ENCODE measurements at regions not wholly inside any gene's neighbourhood (a gene's known extent, or its start where the extent isn't known, plus 50 kb on each side); places are given as distances from the start of the nearest gene placed in this dataset.
A peak's percentile ranks its signal among the peaks of the same experiment; 100 is the strongest.

GRCh38 chr2:16139663-16140615 lies 199.6 kb downstream of the MYCN start:
- ATAC-seq (peak; percentile 46), DNase-seq (no peak)
- intact Hi-C loops (cut with DNase I, micrococcal nuclease), result no loop called here

GRCh38 chr2:16138811-16139662 lies 198.7 kb downstream of the MYCN start:
- DNase-seq (no peak), ATAC-seq (no peak)
- intact Hi-C loops (cut with DNase I, micrococcal nuclease), result no loop called here

GRCh38 chr2:16137080-16137755 lies 196.9 kb downstream of the MYCN start:
- ATAC-seq (peak; percentile 87), DNase-seq (no peak)
- intact Hi-C loops (cut with DNase I, micrococcal nuclease), result no loop called here

GRCh38 chr2:16136461-16137035 lies 196.2 kb downstream of the MYCN start:
- ATAC-seq (no peak), DNase-seq (no peak)
- intact Hi-C loops (cut with DNase I, micrococcal nuclease), result no loop called here

- intact Hi-C loops (cut with DNase I, micrococcal nuclease), result no loop called here
- DNase-seq (no peak), ATAC-seq (no peak)
These were observed 195.6 kb downstream of the MYCN start for GRCh38 chr2:16135913-16136310.

GRCh38 chr2:16135196-16135912 lies 195.0 kb downstream of the MYCN start:
- DNase-seq (no peak), ATAC-seq (no peak)
- intact Hi-C loops (cut with DNase I, micrococcal nuclease), result no loop called here

- DNase-seq (no peak), ATAC-seq (no peak)
- intact Hi-C loops (cut with DNase I, micrococcal nuclease), result no loop called here
These were observed 194.3 kb downstream of the MYCN start for GRCh38 chr2:16134436-16135165.

- intact Hi-C loops (cut with DNase I, micrococcal nuclease), result no loop called here
- DNase-seq (no peak), ATAC-seq (no peak)
These were observed 190.6 kb downstream of the MYCN start for GRCh38 chr2:16130906-16131400.

- intact Hi-C loops (cut with DNase I, micrococcal nuclease), result no loop called here
- ATAC-seq (no peak), DNase-seq (no peak)
These were observed 190.2 kb downstream of the MYCN start for GRCh38 chr2:16130541-16130880.

GRCh38 chr2:16129716-16130540 lies 189.6 kb downstream of the MYCN start:
- intact Hi-C loops (cut with DNase I, micrococcal nuclease), result no loop called here
- no peak for ATAC-seq
- DNase-seq, result no peak

GRCh38 chr2:16128746-16129610 lies 188.6 kb downstream of the MYCN start:
- no peak for ATAC-seq
- intact Hi-C loops (cut with DNase I, micrococcal nuclease), result no loop called here
- DNase-seq, result no peak

- DNase-seq (no peak), ATAC-seq (no peak)
- intact Hi-C loops (cut with DNase I, micrococcal nuclease), result no loop called here
These were observed 187.6 kb downstream of the MYCN start for GRCh38 chr2:16127958-16128357.

- ATAC-seq (no peak), DNase-seq (no peak)
- intact Hi-C loops (cut with DNase I, micrococcal nuclease), result no loop called here
These were observed 187.1 kb downstream of the MYCN start for GRCh38 chr2:16127276-16127940.

- ATAC-seq (peak; percentile 56), DNase-seq (no peak)
- intact Hi-C loops (cut with DNase I, micrococcal nuclease), result no loop called here
These were observed 186.3 kb downstream of the MYCN start for GRCh38 chr2:16126517-16127275.

Measured in left colon (tissue), 2 donors.